SU-DHL-6 (cell line): ENCODE measurements at regions not wholly inside any gene's neighbourhood (a gene's known extent, or its start where the extent isn't known, plus 50 kb on each side); places are given as distances from the start of the nearest gene placed in this dataset.

Source experiments
- H2AFZ ChIP-seq: fragments of 200-600 bp; sonication (generic); 2 replicates; pipeline ENCODE4 v1.6.1; 2014; ENCODE audit warnings: low read depth, mild to moderate bottlenecking, moderate library complexity, mixed read lengths, antibody characterized with exemption, low read length; ENCODE audit not compliant: severe bottlenecking
- H3F3A ChIP-seq: fragments of 200-600 bp; shearing (Covaris generic); 2 replicates; pipeline ENCODE4 v1.6.0; 2016; ENCODE audit warnings: antibody characterized with exemption, mild to moderate bottlenecking; ENCODE audit not compliant: insufficient read depth
- H3K27ac ChIP-seq: fragments of 200-600 bp; sonication (generic); 2 replicates; pipeline ENCODE4 v1.5.1; 2016; ENCODE audit warnings: low read depth, mild to moderate bottlenecking, low read length, moderate library complexity, mixed read lengths
- H3K27me3 ChIP-seq: fragments of 200-600 bp; sonication (generic), shearing (Covaris generic); 2 replicates; pipeline ENCODE4 v1.6.0; 2014; ENCODE audit warnings: mild to moderate bottlenecking, low read length
- H3K36me3 ChIP-seq: fragments of 200-600 bp; sonication (generic); 2 replicates; pipeline ENCODE4 v1.6.1; 2014; ENCODE audit warnings: mild to moderate bottlenecking, low read length, mixed read lengths
- H3K4me2 ChIP-seq: fragments of 300-600, 200-600 bp; shearing (Covaris generic), sonication (generic); 2 replicates; pipeline ENCODE4 v1.6.0; 2014; ENCODE audit warnings: low read length, low read depth, mild to moderate bottlenecking; ENCODE audit not compliant: poor library complexity, severe bottlenecking
- H3K4me3 ChIP-seq: fragments of 200-600 bp; sonication (generic); 2 replicates; pipeline ENCODE4 v1.5.1; 2014; ENCODE audit warnings: antibody characterized with exemption, low read length, mild to moderate bottlenecking, mixed read lengths; ENCODE audit not compliant: insufficient read depth, poor library complexity, severe bottlenecking
- H3K79me2 ChIP-seq: fragments of 200-600 bp; sonication (generic); 2 replicates; pipeline ENCODE4 v1.6.1; 2014; ENCODE audit warnings: mild to moderate bottlenecking, low read length, moderate library complexity; ENCODE audit not compliant: insufficient read depth
- H3K9ac ChIP-seq: fragments of 200-600 bp; sonication (generic); 2 replicates; pipeline ENCODE4 v1.7.0; 2014; ENCODE audit warnings: mild to moderate bottlenecking, low read length
- H3K9me2 ChIP-seq: fragments of 200-600 bp; sonication (generic); replicated peaks from 2 replicates; pipeline ENCODE4 v1.6.1; 2014; ENCODE audit warnings: low read length; ENCODE audit not compliant: insufficient read depth
- H3K9me3 ChIP-seq: fragments of 200-600 bp; sonication (generic); 2 replicates; pipeline ENCODE4 v1.6.1; 2014; ENCODE audit warnings: low read length, mixed read lengths; ENCODE audit not compliant: insufficient read depth
- H4K20me1 ChIP-seq: fragments of 200-600 bp; sonication (generic); 2 replicates; pipeline ENCODE4 v1.6.1; 2014; ENCODE audit warnings: low read depth, mild to moderate bottlenecking, antibody characterized with exemption, low read length, moderate library complexity, mixed read lengths
- EZH2phosphoT487 ChIP-seq: fragments of 200-600 bp; sonication (generic), shearing (Covaris generic); conservative IDR thresholded peaks from 2 replicates; pipeline ENCODE4 v1.6.1; 2018; ENCODE audit warnings: mild to moderate bottlenecking, antibody characterized with exemption, low read length, moderate library complexity, mixed read lengths
- TF ChIP-seq, protein P1 (sequence below): fragments of 200-600 bp; sonication (generic); IDR thresholded peaks from one replicate; pipeline ENCODE4 v1.5.1; 2017; ENCODE audit warnings: antibody characterized with exemption, mild to moderate bottlenecking, low read length, moderate library complexity; ENCODE audit not compliant: insufficient read depth, poor library complexity, severe bottlenecking

DNA sequence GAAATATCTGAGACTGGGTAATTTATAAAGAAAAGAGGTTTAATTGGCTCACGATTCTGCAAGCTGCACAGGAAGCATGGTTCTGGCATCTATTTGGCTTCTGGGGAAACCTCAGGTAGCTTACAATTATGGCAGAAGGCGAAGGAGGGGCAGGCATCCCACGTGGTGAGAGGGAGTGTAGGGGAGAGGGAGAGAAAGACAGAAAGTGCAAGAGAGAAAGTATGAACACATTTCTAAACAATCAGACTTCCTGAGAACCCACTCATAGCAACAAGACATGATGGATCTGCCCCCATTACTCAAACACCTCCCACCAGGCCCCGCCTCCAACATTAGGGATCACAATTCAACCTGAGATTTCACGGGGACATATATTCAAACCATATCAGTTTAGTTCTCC, 107.4 kb downstream of the PERP start:
- Histone ChIP-seq H3K27ac (no peak overlapping the region), H4K20me1 (no peaks in the 10 kb centered on the region), H3K36me3 (no peaks in the 10 kb centered on the region), H3K9ac (no peak overlapping the region), H3K79me2 (no peaks in the 10 kb centered on the region), H3K9me3 (no peaks in the 10 kb centered on the region), H3K4me2 (no peak overlapping the region), H3K4me3 (no peak overlapping the region), H3F3A (no peaks in the 10 kb centered on the region), H3K27me3 (no peaks in the 10 kb centered on the region), H2AFZ (no peak overlapping the region), H3K9me2 (no peaks in the 10 kb centered on the region)
- TF ChIP-seq EZH2phosphoT487, result no peak
- TF ChIP-seq, protein P1, sequence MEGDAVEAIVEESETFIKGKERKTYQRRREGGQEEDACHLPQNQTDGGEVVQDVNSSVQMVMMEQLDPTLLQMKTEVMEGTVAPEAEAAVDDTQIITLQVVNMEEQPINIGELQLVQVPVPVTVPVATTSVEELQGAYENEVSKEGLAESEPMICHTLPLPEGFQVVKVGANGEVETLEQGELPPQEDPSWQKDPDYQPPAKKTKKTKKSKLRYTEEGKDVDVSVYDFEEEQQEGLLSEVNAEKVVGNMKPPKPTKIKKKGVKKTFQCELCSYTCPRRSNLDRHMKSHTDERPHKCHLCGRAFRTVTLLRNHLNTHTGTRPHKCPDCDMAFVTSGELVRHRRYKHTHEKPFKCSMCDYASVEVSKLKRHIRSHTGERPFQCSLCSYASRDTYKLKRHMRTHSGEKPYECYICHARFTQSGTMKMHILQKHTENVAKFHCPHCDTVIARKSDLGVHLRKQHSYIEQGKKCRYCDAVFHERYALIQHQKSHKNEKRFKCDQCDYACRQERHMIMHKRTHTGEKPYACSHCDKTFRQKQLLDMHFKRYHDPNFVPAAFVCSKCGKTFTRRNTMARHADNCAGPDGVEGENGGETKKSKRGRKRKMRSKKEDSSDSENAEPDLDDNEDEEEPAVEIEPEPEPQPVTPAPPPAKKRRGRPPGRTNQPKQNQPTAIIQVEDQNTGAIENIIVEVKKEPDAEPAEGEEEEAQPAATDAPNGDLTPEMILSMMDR, result no peak

DNA sequence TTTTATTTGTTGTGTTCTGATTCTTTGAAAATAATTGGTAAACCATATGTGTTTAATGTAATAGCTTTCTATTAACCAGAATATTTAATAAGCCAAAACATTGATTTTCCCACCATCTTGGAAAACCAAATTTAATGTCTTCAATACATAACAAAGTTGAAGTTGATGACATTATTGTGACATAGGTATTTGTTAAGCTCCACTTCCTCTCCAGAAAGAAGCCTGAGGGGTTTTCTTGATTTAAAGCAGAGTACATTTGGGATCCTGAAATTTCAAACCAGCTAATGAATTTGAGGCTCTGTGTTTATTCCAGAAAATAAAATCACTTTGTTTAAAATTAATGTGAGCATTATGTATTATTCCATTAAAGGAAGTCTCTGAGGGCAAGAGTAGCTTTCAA, 106.3 kb downstream of the PERP start:
- H3K9me3 ChIP-seq, result no peaks in the 10 kb centered on the region
- H3K27ac ChIP-seq, result no peak overlapping the region
- no peaks in the 10 kb centered on the region for H3K27me3 ChIP-seq
- no peak overlapping the region for H3K9ac ChIP-seq
- H4K20me1 ChIP-seq, result no peaks in the 10 kb centered on the region
- H2AFZ ChIP-seq, result no peak overlapping the region
- no peak overlapping the region for H3K4me2 ChIP-seq
- no peaks in the 10 kb centered on the region for H3K36me3 ChIP-seq
- TF ChIP-seq, protein P1, result no peak
- no peak for TF ChIP-seq EZH2phosphoT487
- no peak overlapping the region for H3K4me3 ChIP-seq
- no peaks in the 10 kb centered on the region for H3F3A ChIP-seq
- no peaks in the 10 kb centered on the region for H3K9me2 ChIP-seq
- no peaks in the 10 kb centered on the region for H3K79me2 ChIP-seq

GRCh38 chr6:138001750-138002349, 105.4 kb downstream of the PERP start:
- no peaks in the 10 kb centered on the region for H3F3A ChIP-seq
- no peak overlapping the region for H2AFZ ChIP-seq
- H3K79me2 ChIP-seq, result no peaks in the 10 kb centered on the region
- TF ChIP-seq, protein P1, result peak; percentile 95
- TF ChIP-seq EZH2phosphoT487, result no peak
- no peak overlapping the region for H3K4me2 ChIP-seq
- no peak overlapping the region for H3K9ac ChIP-seq
- no peak overlapping the region for H3K4me3 ChIP-seq
- H4K20me1 ChIP-seq, result no peaks in the 10 kb centered on the region
- H3K36me3 ChIP-seq, result no peaks in the 10 kb centered on the region
- H3K27me3 ChIP-seq, result no peaks in the 10 kb centered on the region
- no peaks in the 10 kb centered on the region for H3K9me3 ChIP-seq
- H3K27ac ChIP-seq, result no peak overlapping the region
- no peaks in the 10 kb centered on the region for H3K9me2 ChIP-seq
